DOHH2 (cell line): ENCODE measurements at regions not wholly inside any gene's neighbourhood (a gene's known extent, or its start where the extent isn't known, plus 50 kb on each side); places are given as distances from the start of the nearest gene placed in this dataset.

Experiments
- H3F3A ChIP-seq: fragments of 200-600 bp; sonication (generic), shearing (Covaris generic); 2 replicates; pipeline ENCODE4 v1.6.0; 2016; ENCODE audit warnings: antibody characterized with exemption, mild to moderate bottlenecking; ENCODE audit not compliant: control insufficient read depth, insufficient read depth
- H3K27ac ChIP-seq: fragments of 200-600 bp; sonication (generic); 2 replicates; pipeline ENCODE4 v1.5.1; 2014; ENCODE audit warnings: low read depth, mild to moderate bottlenecking, low read length, moderate library complexity
- H3K27me3 ChIP-seq: fragments of 200-600 bp; sonication (generic); 2 replicates; pipeline ENCODE4 v1.6.1; 2014; ENCODE audit warnings: mild to moderate bottlenecking, low read length, mixed read lengths; ENCODE audit not compliant: control insufficient read depth
- H3K36me3 ChIP-seq: fragments of 200-600 bp; sonication (generic); 2 replicates; pipeline ENCODE4 v1.6.1; 2014; ENCODE audit warnings: mild to moderate bottlenecking, low read length, moderate library complexity, mixed read lengths; ENCODE audit not compliant: control insufficient read depth
- H3K4me1 ChIP-seq: fragments of 200-600 bp; sonication (generic); 2 replicates; pipeline ENCODE4 v1.6.1; 2014; ENCODE audit warnings: mild to moderate bottlenecking, low read length, mixed read lengths; ENCODE audit not compliant: control insufficient read depth
- H3K4me2 ChIP-seq: fragments of 200-600 bp; sonication (generic); 2 replicates; pipeline ENCODE4 v1.6.0; 2014; ENCODE audit warnings: mild to moderate bottlenecking, low read length, moderate library complexity
- H3K4me3 ChIP-seq: fragments of 200-600 bp; sonication (generic); 2 replicates; pipeline ENCODE4 v1.5.1; 2014; ENCODE audit warnings: mild to moderate bottlenecking, low read length, mixed read lengths
- H3K79me2 ChIP-seq: fragments of 200-600 bp; sonication (generic); 2 replicates; pipeline ENCODE4 v1.6.1; 2014; ENCODE audit warnings: mild to moderate bottlenecking, low read length, mixed read lengths; ENCODE audit not compliant: control insufficient read depth
- H3K9me2 ChIP-seq: fragments of 200-600 bp; sonication (generic); replicated peaks from 2 replicates; pipeline ENCODE4 v1.6.1; 2014; ENCODE audit warnings: mild to moderate bottlenecking, low read length, mixed read lengths; ENCODE audit not compliant: control insufficient read depth
- H3K9me3 ChIP-seq: fragments of 200-600 bp; sonication (generic); 2 replicates; pipeline ENCODE4 v1.6.1; 2014; ENCODE audit warnings: antibody characterized with exemption, low read length, mixed read lengths; ENCODE audit not compliant: control insufficient read depth, insufficient read depth
- H4K20me1 ChIP-seq: fragments of 200-600 bp; sonication (generic); 2 replicates; pipeline ENCODE4 v1.6.0; 2014; ENCODE audit warnings: low read depth, mild to moderate bottlenecking, antibody characterized with exemption, low read length, moderate library complexity; ENCODE audit not compliant: control insufficient read depth, insufficient read depth
- EZH2phosphoT487 ChIP-seq: fragments of 200-600 bp; sonication (generic); IDR thresholded peaks from 2 replicates; pipeline ENCODE4 v1.6.1; 2017; ENCODE audit warnings: borderline replicate concordance, mild to moderate bottlenecking, antibody characterized with exemption, low read length, moderate library complexity, mixed read lengths
- TF ChIP-seq, protein P1 (sequence below): fragments of 200-600 bp; sonication (generic); IDR thresholded peaks from one replicate; pipeline ENCODE4 v1.5.1; 2014; ENCODE audit warnings: antibody characterized with exemption, mild to moderate bottlenecking, low read depth, low read length; ENCODE audit not compliant: poor library complexity, severe bottlenecking

DNA sequence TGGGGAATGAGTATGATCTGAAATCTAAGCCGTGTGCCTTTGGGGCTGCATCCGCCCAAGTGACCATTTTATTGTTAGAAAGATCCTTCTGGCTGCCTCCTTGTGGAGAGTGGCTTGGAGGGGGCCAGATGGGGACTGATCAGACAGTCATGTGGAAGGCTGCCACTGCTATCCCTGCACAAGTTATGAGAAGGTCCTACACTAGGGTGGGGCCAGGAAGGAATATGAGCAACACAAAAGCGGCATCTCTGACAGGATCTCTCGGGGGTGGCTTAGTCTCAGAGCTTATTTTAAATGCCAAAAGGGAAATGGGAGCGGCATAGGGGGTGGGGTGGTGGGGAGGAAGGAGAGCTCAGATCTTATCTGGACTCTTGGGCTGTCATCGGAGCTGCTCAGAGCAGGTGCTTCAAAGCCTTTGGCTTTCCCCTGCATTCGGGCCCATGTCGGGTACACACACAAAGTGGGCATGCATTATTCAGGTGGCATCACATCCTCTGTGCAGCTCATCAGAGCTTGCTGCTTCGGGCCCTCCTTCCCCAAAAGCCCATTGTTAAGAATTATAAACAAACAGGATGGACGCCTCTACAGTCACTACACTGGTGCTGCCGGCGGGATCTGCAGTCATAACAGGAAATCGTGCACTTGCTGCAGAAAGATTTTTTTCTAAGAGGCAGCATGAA is 805.4 kb downstream of the VRK1 start:
- Histone ChIP-seq H3K4me2 (no peak overlapping the region), H3K27me3 (no peaks in the 10 kb centered on the region), H3K4me3 (no peak overlapping the region)

DNA sequence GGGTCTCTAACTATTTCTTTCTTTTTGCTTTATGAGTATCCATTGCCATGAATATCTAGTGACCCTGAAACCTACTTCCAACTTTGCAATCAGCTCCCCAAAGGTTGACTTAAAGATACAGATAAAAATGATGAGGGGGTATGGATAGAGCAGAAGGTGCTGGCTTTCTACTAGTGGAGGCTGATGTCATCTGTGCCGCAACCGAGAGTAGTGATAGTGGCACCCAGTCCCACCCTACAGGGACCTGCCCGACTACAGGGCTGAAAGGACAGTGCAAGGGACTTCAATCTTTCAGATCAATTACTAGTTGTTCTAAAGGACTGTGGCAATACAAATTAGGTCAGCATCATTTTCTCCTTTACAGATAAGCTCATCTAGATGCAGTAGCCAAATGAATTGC is 806.0 kb downstream of the VRK1 start:
- Histone ChIP-seq H3K27me3 (no peaks in the 10 kb centered on the region), H3K27ac (no peak overlapping the region), H3K4me2 (no peak overlapping the region), H3K79me2 (no peaks in the 10 kb centered on the region), H3K4me1 (no peaks in the 10 kb centered on the region), H3K36me3 (no peaks in the 10 kb centered on the region), H3K9me2 (no peaks in the 10 kb centered on the region), H3F3A (no peaks in the 10 kb centered on the region), H3K4me3 (no peak overlapping the region), H3K9me3 (no peaks in the 10 kb centered on the region), H4K20me1 (no peaks in the 10 kb centered on the region)
- no peak for TF ChIP-seq EZH2phosphoT487
- TF ChIP-seq, protein P1, sequence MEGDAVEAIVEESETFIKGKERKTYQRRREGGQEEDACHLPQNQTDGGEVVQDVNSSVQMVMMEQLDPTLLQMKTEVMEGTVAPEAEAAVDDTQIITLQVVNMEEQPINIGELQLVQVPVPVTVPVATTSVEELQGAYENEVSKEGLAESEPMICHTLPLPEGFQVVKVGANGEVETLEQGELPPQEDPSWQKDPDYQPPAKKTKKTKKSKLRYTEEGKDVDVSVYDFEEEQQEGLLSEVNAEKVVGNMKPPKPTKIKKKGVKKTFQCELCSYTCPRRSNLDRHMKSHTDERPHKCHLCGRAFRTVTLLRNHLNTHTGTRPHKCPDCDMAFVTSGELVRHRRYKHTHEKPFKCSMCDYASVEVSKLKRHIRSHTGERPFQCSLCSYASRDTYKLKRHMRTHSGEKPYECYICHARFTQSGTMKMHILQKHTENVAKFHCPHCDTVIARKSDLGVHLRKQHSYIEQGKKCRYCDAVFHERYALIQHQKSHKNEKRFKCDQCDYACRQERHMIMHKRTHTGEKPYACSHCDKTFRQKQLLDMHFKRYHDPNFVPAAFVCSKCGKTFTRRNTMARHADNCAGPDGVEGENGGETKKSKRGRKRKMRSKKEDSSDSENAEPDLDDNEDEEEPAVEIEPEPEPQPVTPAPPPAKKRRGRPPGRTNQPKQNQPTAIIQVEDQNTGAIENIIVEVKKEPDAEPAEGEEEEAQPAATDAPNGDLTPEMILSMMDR: no peak

More for the DNA sequence above, 805.4 kb downstream of the VRK1 start:
- Histone ChIP-seq H3F3A (no peaks in the 10 kb centered on the region), H3K4me1 (no peaks in the 10 kb centered on the region), H3K79me2 (no peaks in the 10 kb centered on the region), H3K9me3 (no peaks in the 10 kb centered on the region), H3K9me2 (no peaks in the 10 kb centered on the region), H3K27ac (no peak overlapping the region), H3K36me3 (no peaks in the 10 kb centered on the region), H4K20me1 (no peaks in the 10 kb centered on the region)
- TF ChIP-seq, protein P1: no peak
- no peak for TF ChIP-seq EZH2phosphoT487

DNA sequence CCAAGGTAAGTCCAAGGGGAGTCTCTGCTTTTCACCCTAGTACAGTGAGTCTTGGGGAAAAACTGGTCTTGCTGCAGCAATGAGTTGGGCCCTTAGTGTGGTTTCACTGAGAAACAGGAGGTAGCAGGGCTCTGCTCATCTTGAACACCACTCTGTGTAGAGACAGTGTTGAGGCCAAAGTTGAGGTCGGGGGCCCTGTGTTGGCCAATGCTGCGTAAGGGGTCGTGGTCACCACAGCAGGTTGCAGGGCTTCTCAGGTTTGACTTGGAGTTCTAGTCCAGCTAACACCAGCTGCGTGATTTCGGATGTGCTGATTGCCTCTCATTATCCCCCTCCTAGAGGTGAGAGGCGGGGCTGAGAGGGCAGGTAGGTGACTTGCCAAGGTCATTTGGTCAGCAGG is 807.5 kb downstream of the VRK1 start:
- no peaks in the 10 kb centered on the region for H3K9me2 ChIP-seq
- TF ChIP-seq, protein P1: no peak
- no peak for TF ChIP-seq EZH2phosphoT487
- H3F3A ChIP-seq: no peaks in the 10 kb centered on the region
- H4K20me1 ChIP-seq: no peaks in the 10 kb centered on the region
- no peak overlapping the region for H3K4me2 ChIP-seq
- no peak overlapping the region for H3K4me3 ChIP-seq
- no peaks in the 10 kb centered on the region for H3K79me2 ChIP-seq
- no peak overlapping the region for H3K27ac ChIP-seq
- no peaks in the 10 kb centered on the region for H3K36me3 ChIP-seq
- H3K4me1 ChIP-seq: no peaks in the 10 kb centered on the region
- H3K27me3 ChIP-seq: no peaks in the 10 kb centered on the region
- no peaks in the 10 kb centered on the region for H3K9me3 ChIP-seq
